HUES6 (cell line): ENCODE measurements at regions not wholly inside any gene's neighbourhood (a gene's known extent, or its start where the extent isn't known, plus 50 kb on each side); places are given as distances from the start of the nearest gene placed in this dataset.
"Not testable (repeated sequence)": the region's sequence is repeated elsewhere in the genome, so short reads cannot be mapped to it uniquely, and the experiment has no call there.

Source experiments
- H3K27ac ChIP-seq: 2 replicates; pipeline ENCODE4 v1.7.0; 2013; ENCODE audit warnings: low read depth, mild to moderate bottlenecking, low read length, inconsistent platforms
- H3K27me3 ChIP-seq: 2 replicates; pipeline ENCODE4 v1.6.1; 2013; ENCODE audit warnings: low read length; ENCODE audit not compliant: control insufficient read depth, insufficient read depth
- H3K36me3 ChIP-seq: 2 replicates; pipeline ENCODE4 v1.6.1; 2013; ENCODE audit warnings: low read length; ENCODE audit not compliant: control insufficient read depth, insufficient read depth
- H3K4me1 ChIP-seq: 2 replicates; pipeline ENCODE4 v1.6.1; 2013; ENCODE audit warnings: low read length; ENCODE audit not compliant: control insufficient read depth, insufficient read depth
- H3K4me3 ChIP-seq: 2 replicates; pipeline ENCODE4 v1.5.1; 2013; ENCODE audit warnings: low read depth, low read length
- H3K9ac ChIP-seq: one replicate; pipeline ENCODE4 v1.6.1; 2013; ENCODE audit warnings: mild to moderate bottlenecking, low read length
- H3K9me3 ChIP-seq: 2 replicates; pipeline ENCODE4 v1.6.1; 2013; ENCODE audit warnings: low read depth, low read length; ENCODE audit not compliant: control insufficient read depth, insufficient read depth

DNA sequence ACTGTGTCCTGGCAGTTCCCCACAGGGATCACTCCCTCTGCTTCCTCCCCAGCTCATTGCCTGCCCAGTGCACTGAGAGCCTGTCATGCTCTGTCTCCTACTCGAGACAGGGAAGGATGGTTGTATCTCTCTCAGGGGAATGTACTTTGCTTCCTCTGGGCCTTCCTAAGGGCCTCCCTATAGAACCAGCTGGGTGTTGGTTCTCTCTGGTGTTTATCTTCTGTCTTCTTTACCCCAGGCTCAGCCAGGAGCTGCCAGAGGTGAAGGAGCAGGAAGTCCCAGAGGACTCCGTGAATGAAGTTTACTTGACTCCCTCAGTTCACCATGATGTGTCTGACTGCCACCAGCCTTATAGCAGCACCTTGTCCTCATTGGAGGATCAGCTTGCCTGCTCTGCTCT, 330.3 kb upstream of the COX7C start:
- H3K4me1 ChIP-seq, H3K27ac ChIP-seq, H3K27me3 ChIP-seq, H3K36me3 ChIP-seq, H3K9ac ChIP-seq, H3K9me3 ChIP-seq, H3K4me3 ChIP-seq: not testable (repeated sequence)

DNA sequence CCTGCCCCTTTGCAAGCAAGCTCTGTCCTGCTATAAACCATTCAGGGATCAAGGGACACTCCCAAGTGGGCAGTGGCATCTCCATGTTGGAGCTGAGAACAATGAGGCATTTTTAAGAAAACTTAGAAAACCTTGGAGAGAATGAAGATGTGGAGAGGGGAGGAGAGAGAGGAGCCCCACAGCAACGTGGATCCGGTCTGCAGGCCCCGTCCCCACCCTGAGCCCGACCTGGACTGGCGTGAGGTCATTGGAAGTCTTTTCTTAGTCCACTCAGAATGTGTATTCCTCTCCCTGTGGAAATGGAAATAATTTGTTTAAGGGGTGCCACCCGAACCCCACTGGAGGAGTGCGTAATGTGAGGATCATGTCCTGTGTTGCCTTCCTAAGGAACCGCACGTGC, 328.0 kb upstream of the COX7C start:
- not testable (repeated sequence) for H3K27ac ChIP-seq, H3K9me3 ChIP-seq, H3K27me3 ChIP-seq, H3K4me1 ChIP-seq, H3K4me3 ChIP-seq, H3K36me3 ChIP-seq, H3K9ac ChIP-seq

DNA sequence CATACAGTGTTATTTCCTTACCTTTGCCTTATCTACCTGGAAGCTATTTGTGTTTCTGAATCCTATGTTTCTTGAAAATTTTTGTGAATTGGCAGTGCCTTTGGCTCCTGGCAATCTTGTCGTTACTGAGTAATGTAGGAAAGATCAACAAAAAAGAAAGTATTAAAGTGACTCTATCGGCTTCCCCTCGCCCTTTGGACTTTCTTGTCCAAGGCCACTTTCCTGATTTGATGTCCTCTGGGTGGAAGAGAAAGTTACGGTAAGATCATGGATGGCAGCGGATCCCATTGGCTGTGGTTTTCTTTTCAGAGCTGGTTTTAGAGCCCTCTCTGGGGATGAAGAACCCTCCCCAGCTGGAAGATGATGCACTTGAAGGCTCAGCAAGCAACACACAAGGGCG, 324.9 kb upstream of the COX7C start:
- not testable (repeated sequence) for H3K9me3 ChIP-seq, H3K27ac ChIP-seq, H3K27me3 ChIP-seq, H3K9ac ChIP-seq, H3K4me1 ChIP-seq, H3K36me3 ChIP-seq, H3K4me3 ChIP-seq

DNA sequence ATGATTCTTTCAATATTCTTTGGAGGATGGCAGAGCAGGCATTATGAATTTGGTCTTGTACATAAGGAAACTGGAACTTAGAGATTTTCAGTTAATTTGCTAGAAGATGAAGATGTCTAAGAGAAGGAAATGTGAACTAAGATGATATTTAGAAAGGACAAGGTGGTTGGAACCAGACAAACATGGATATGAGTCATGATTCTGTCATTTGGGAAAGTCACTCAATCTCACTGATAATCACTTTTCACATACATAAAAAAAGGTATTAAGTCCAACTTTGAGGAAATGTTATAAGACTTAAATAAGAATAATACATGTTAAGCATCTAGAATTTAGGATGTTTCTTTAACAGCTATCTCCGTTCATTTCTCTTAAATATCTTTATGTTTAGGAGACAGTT, 315.1 kb upstream of the COX7C start:
- H3K4me1 ChIP-seq, H3K27me3 ChIP-seq, H3K4me3 ChIP-seq, H3K27ac ChIP-seq, H3K9me3 ChIP-seq, H3K36me3 ChIP-seq, H3K9ac ChIP-seq: not testable (repeated sequence)

- H3K9me3 ChIP-seq, H3K27ac ChIP-seq, H3K36me3 ChIP-seq, H3K4me3 ChIP-seq, H3K9ac ChIP-seq, H3K4me1 ChIP-seq, H3K27me3 ChIP-seq: not testable (repeated sequence)
Measured at GRCh38 chr5:86305050-86305449, 312.7 kb upstream of the COX7C start.

GRCh38 chr5:86314951-86315350, 302.8 kb upstream of the COX7C start:
- H3K27ac ChIP-seq, result no peak overlapping the region
- no peak overlapping the region for H3K4me3 ChIP-seq
- H3K36me3 ChIP-seq, result no peaks in the 10 kb centered on the region
- H3K9me3 ChIP-seq, result peaks cover 6% of the 10 kb centered on the region; the same call in 1 of the 2 replicates
- no peak overlapping the region for H3K9ac ChIP-seq
- no peaks in the 10 kb centered on the region for H3K4me1 ChIP-seq
- no peaks in the 10 kb centered on the region for H3K27me3 ChIP-seq

DNA sequence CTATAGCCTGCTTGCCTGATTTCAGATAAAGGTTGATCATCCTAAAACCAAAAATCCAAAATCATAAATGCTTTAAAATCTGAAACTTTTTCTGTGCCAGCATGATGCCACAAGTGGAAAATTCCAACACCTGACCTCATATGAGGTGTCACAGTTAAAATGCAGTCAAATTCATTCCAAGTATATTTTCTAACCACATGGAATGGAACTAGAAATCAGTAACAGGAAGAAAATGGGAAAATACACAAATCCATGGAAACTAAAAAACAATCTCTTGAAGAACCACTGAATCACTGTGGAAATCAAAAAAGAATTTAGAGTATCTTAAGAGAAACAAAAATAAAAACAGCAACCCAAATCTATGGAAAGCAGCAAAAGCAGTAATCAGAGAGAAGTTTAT, 297.5 kb upstream of the COX7C start:
- Histone ChIP-seq H3K4me3 (no peak overlapping the region), H3K36me3 (no peaks in the 10 kb centered on the region), H3K4me1 (no peaks in the 10 kb centered on the region), H3K27me3 (no peaks in the 10 kb centered on the region), H3K9ac (no peak overlapping the region), H3K27ac (no peak overlapping the region), H3K9me3 (no peaks in the 10 kb centered on the region)

DNA sequence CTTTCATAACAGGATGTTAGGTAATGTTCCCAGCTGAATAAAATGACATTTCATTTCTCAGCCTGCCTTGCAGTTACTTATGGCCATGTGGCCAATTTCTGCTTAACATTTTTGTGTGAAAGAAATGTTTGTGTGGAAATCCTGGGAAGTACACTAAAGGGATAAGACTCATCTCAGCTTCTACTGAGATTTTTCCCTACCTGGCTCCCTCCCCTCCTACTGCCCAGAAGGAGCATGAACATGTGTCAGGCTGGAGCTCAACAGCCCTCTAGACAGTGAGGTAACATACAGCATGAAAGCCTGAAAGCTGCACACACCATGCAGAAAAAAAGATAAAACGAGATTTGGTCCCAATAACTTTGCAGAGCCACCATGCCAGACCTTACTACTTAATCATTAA, 288.4 kb upstream of the COX7C start:
- H3K36me3 ChIP-seq, result no peaks in the 10 kb centered on the region
- H3K27me3 ChIP-seq, result no peaks in the 10 kb centered on the region
- H3K27ac ChIP-seq, result no peak overlapping the region
- H3K9ac ChIP-seq, result no peak overlapping the region
- peaks cover 4% of the 10 kb centered on the region; the same call in 1 of the 2 replicates for H3K9me3 ChIP-seq
- no peak overlapping the region for H3K4me3 ChIP-seq
- no peaks in the 10 kb centered on the region for H3K4me1 ChIP-seq

- Histone ChIP-seq H3K27me3 (no peaks in the 10 kb centered on the region), H3K4me1 (no peaks in the 10 kb centered on the region), H3K9me3 (peaks cover 4% of the 10 kb centered on the region; the same call in 1 of the 2 replicates), H3K4me3 (no peak overlapping the region), H3K27ac (no peak overlapping the region), H3K36me3 (no peaks in the 10 kb centered on the region), H3K9ac (no peak overlapping the region)
Measured at GRCh38 chr5:86330736-86331135, 287.0 kb upstream of the COX7C start.

DNA sequence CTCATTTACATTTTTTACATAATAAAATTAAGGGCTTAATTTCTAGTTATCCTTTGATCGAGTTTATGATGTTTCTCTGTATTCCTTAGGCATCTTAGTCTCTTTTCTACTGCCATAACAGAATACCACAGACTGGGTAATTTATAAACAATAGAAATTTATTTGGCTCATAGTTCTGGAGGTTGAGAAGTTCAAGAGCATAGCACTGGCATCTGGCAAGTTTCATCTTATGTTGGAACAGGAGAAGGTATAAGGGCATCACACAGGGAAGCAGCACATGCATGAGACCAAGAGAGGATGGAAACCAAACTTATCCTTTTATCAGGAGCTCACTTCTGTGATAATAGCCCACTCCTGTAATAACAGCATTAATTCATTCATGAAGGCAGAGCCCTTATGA, 284.9 kb upstream of the COX7C start:
- no peaks in the 10 kb centered on the region for H3K4me1 ChIP-seq
- H3K27me3 ChIP-seq, result no peaks in the 10 kb centered on the region
- no peak overlapping the region for H3K9ac ChIP-seq
- peaks cover 4% of the 10 kb centered on the region; the same call in 1 of the 2 replicates for H3K9me3 ChIP-seq
- H3K4me3 ChIP-seq, result no peak overlapping the region
- no peak overlapping the region for H3K27ac ChIP-seq
- H3K36me3 ChIP-seq, result no peaks in the 10 kb centered on the region

- Histone ChIP-seq H3K36me3 (no peaks in the 10 kb centered on the region), H3K27me3 (no peaks in the 10 kb centered on the region)
Measured at GRCh38 chr5:86337667-86338460, 279.9 kb upstream of the COX7C start.

DNA sequence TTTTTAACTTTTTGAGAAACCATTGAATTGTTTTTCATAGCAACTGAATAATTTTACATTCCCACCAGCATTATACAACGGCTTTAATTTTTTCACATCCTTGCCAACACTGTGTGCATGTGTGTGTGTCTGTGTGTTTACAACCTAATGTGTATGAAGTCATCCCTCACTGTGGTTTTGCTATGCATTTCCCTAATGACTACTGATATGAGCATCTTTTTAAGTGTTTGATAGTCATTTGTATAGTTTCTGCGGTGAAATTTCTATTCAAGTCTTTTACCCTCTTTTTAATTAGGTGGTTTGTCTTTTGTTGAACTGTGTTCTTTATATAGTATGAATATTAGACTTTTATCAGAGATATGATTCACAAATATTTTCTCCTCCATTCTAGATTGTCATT, 263.1 kb upstream of the COX7C start:
- H3K4me1 ChIP-seq, result no peaks in the 10 kb centered on the region
- no peak overlapping the region for H3K9ac ChIP-seq
- H3K36me3 ChIP-seq, result no peaks in the 10 kb centered on the region
- H3K27me3 ChIP-seq, result no peaks in the 10 kb centered on the region
- no peak overlapping the region for H3K27ac ChIP-seq
- no peak overlapping the region for H3K4me3 ChIP-seq
- no peaks in the 10 kb centered on the region for H3K9me3 ChIP-seq

More at GRCh38 chr5:86337667-86338460, 279.9 kb upstream of the COX7C start:
- H3K4me1 ChIP-seq, result no peaks in the 10 kb centered on the region
- H3K4me3 ChIP-seq, result no peak overlapping the region
- H3K9ac ChIP-seq, result no peak overlapping the region
- H3K27ac ChIP-seq, result no peak overlapping the region
- H3K9me3 ChIP-seq, result no peaks in the 10 kb centered on the region
